Tibial nerve (tissue), 4 donors: ENCODE measurements at regions not wholly inside any gene's neighbourhood (a gene's known extent, or its start where the extent isn't known, plus 50 kb on each side); places are given as distances from the start of the nearest gene placed in this dataset.

ENCODE experiments used
- CTCF ChIP-seq, 5 experiments: fragments of 200-600 bp in 3 of 5; fragments of 450-650 bp in 2 of 5; sonication (generic) in 3 of 5; IDR thresholded peaks; one replicate each; pipeline ENCODE4 v1.5.1; 2016 to 2019; ENCODE audit warnings: antibody characterized with exemption in 5 of 5, mild to moderate bottlenecking in 3 of 5, moderate library complexity in 2 of 5
- EP300 ChIP-seq, 2 donors: sonication (generic); formaldehyde crosslinking; IDR thresholded peaks; one replicate each; pipeline ENCODE4 v1.6.1; 2017; ENCODE audit warnings: antibody characterized with exemption in 2 of 2, mild to moderate bottlenecking in 1 of 2
- POLR2A ChIP-seq, 2 donors: fragments of 450-650 bp; IDR thresholded peaks; one replicate each; pipeline ENCODE4 v1.6.1; 2017; ENCODE audit warnings: antibody characterized with exemption in 2 of 2, mild to moderate bottlenecking in 2 of 2, moderate library complexity in 2 of 2

DNA sequence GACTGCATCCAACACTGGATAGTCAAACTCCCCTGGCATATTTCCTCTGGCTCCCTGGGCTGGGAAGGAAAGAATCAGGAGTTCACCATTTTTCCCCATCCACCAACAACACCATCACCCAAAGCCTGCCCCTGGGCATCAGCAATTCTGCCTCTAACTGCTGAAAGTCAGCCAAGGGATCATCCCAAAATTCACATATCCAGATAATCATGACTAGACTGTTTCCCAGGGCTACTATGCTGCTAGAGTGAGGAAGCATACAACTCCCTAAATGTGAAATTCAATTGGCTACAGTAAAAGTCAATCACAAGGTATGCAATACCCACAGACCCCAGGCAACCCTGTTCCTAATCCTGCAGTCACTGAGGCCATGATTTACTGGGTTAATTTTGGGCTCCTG is 230.6 kb downstream of the C16orf95 start:
- no peak for TF ChIP-seq CTCF (IDR thresholded peaks at IDR 0.05)
- no peak for TF ChIP-seq EP300 (IDR thresholded peaks at IDR 0.05)
- TF ChIP-seq POLR2A (IDR thresholded peaks at IDR 0.05): no peak
